ENCODE measurements at regions not wholly inside any gene's neighbourhood (a gene's known extent, or its start where the extent isn't known, plus 50 kb on each side); places are given as distances from the start of the nearest gene placed in this dataset.

DNA sequence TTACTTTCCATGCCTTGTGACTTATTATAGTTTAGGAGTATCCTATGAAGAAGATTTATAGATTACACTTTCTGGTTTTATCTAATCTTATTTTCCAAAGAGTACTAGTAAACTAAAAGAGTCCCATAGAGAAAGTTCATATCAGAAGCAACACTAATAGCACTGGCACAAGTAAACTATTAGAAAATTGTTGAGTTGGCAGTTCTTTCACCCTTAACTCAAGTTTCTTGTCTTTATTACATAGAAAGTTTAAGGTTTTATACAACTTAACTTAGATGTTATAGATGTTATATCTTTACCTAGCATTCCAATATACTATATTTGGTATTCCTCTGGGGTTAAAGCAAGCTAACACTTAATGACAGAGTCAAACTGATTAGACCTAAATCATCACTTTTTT is 437.8 kb upstream of the ARRDC3 start:
- no peak for DNase-seq (ENCODE audit: low spot score)
- Histone ChIP-seq H3K4me3 (ENCODE audit: low read length in 2 of 2) (no peak overlapping the region), H3K14ac (ENCODE audit: low read length) (no peak overlapping the region), H3K4me1 (ENCODE audit: control insufficient read depth in 2 of 2, insufficient read depth in 1 of 2, low read depth in 1 of 2, low read length in 2 of 2) (no peaks in the 10 kb centered on the region), H3K9me3 (replicated peaks in 1 of 2; ENCODE audit: control insufficient read depth in 2 of 2, insufficient read depth in 1 of 2, low read depth in 1 of 2, low read length in 2 of 2) (no peaks in the 10 kb centered on the region), H3K27ac (replicated peaks; ENCODE audit: low read length) (no peak overlapping the region), H3K4me2 (ENCODE audit: insufficient read depth, low read length, poor library complexity, severe bottlenecking) (no peak overlapping the region), H3K27me3 (ENCODE audit: control insufficient read depth in 3 of 3, insufficient read depth in 3 of 3, low read depth in 1 of 3, low read length in 3 of 3) (no peaks in the 10 kb centered on the region), H3K36me3 (replicated peaks in 1 of 2; ENCODE audit: control insufficient read depth in 2 of 2, insufficient read depth in 2 of 2, low read length in 2 of 2) (no peaks in the 10 kb centered on the region), H3K23ac (ENCODE audit: low read depth, low read length, poor library complexity) (no peak overlapping the region), H2AFZ (ENCODE audit: low read length) (no peak overlapping the region), H3K4ac (ENCODE audit: low read length) (no peak overlapping the region), H2BK120ac (ENCODE audit: low read depth, low read length) (no peak overlapping the region), H2AK5ac (ENCODE audit: low read depth, low read length) (no peak overlapping the region), H3K79me1 (ENCODE audit: low read depth, low read length) (no peaks in the 10 kb centered on the region), H3K18ac (ENCODE audit: low read length) (no peak overlapping the region), H2BK5ac (ENCODE audit: low read length) (no peak overlapping the region), H2BK12ac (ENCODE audit: low read length) (no peak overlapping the region), H4K91ac (ENCODE audit: low read depth, low read length, poor library complexity) (no peak overlapping the region), H4K8ac (ENCODE audit: low read depth, low read length) (no peak overlapping the region), H2BK15ac (ENCODE audit: low read length) (no peak overlapping the region), H3K9ac (ENCODE audit: low read depth, low read length, poor library complexity) (no peak overlapping the region)

- H3K4me2 ChIP-seq (ENCODE audit: insufficient read depth, low read length, poor library complexity, severe bottlenecking): no peak overlapping the region
- H4K91ac ChIP-seq (ENCODE audit: low read depth, low read length, poor library complexity): no peak overlapping the region
- no peaks in the 10 kb centered on the region for H3K9me3 ChIP-seq (replicated peaks in 1 of 2; ENCODE audit: control insufficient read depth in 2 of 2, insufficient read depth in 1 of 2, low read depth in 1 of 2, low read length in 2 of 2)
- no CpG with 5 or more reads among the region's 1 CpG for WGBS, 2 donors (ENCODE audit: extremely low coverage in 2 of 2, insufficient read length in 2 of 2, insufficient replicate concordance in 1 of 2)
- no peak overlapping the region for H3K23ac ChIP-seq (ENCODE audit: low read depth, low read length, poor library complexity)
- no peak overlapping the region for H2AK5ac ChIP-seq (ENCODE audit: low read depth, low read length)
- H3K27me3 ChIP-seq (ENCODE audit: control insufficient read depth in 3 of 3, insufficient read depth in 3 of 3, low read depth in 1 of 3, low read length in 3 of 3): no peaks in the 10 kb centered on the region
- no peaks in the 10 kb centered on the region for H3K79me1 ChIP-seq (ENCODE audit: low read depth, low read length)
- no peak overlapping the region for H3K14ac ChIP-seq (ENCODE audit: low read length)
- H3K18ac ChIP-seq (ENCODE audit: low read length): no peak overlapping the region
- H2BK15ac ChIP-seq (ENCODE audit: low read length): no peak overlapping the region
- no peak overlapping the region for H2BK12ac ChIP-seq (ENCODE audit: low read length)
- no peak overlapping the region for H3K4ac ChIP-seq (ENCODE audit: low read length)
- no peak overlapping the region for H3K4me3 ChIP-seq (ENCODE audit: low read length in 2 of 2)
- H2BK120ac ChIP-seq (ENCODE audit: low read depth, low read length): no peak overlapping the region
- H2BK5ac ChIP-seq (ENCODE audit: low read length): no peak overlapping the region
- H3K4me1 ChIP-seq (ENCODE audit: control insufficient read depth in 2 of 2, insufficient read depth in 1 of 2, low read depth in 1 of 2, low read length in 2 of 2): no peaks in the 10 kb centered on the region
- no peak for DNase-seq (ENCODE audit: low spot score)
- no peak overlapping the region for H3K9ac ChIP-seq (ENCODE audit: low read depth, low read length, poor library complexity)
- H2AFZ ChIP-seq (ENCODE audit: low read length): no peak overlapping the region
- H4K8ac ChIP-seq (ENCODE audit: low read depth, low read length): no peak overlapping the region
- no peak overlapping the region for H3K27ac ChIP-seq (replicated peaks; ENCODE audit: low read length)
- H3K36me3 ChIP-seq (replicated peaks in 1 of 2; ENCODE audit: control insufficient read depth in 2 of 2, insufficient read depth in 2 of 2, low read length in 2 of 2): no peaks in the 10 kb centered on the region
These were observed 433.6 kb upstream of the ARRDC3 start for GRCh38 chr5:91816681-91817080.

GRCh38 chr5:91797576-91797975 is 414.5 kb upstream of the ARRDC3 start:
- H2AFZ ChIP-seq (ENCODE audit: low read length): no peak overlapping the region
- H3K9me3 ChIP-seq (replicated peaks in 1 of 2; ENCODE audit: control insufficient read depth in 2 of 2, insufficient read depth in 1 of 2, low read depth in 1 of 2, low read length in 2 of 2): peaks cover 2 to 5% of the 10 kb centered on the region in 2 donors
- H4K91ac ChIP-seq (ENCODE audit: low read depth, low read length, poor library complexity): no peak overlapping the region
- H2BK15ac ChIP-seq (ENCODE audit: low read length): no peak overlapping the region
- H2BK5ac ChIP-seq (ENCODE audit: low read length): no peak overlapping the region
- no peak overlapping the region for H3K14ac ChIP-seq (ENCODE audit: low read length)
- H2AK5ac ChIP-seq (ENCODE audit: low read depth, low read length): no peak overlapping the region
- H3K4me1 ChIP-seq (ENCODE audit: control insufficient read depth in 2 of 2, insufficient read depth in 1 of 2, low read depth in 1 of 2, low read length in 2 of 2): no peaks in the 10 kb centered on the region
- H3K79me1 ChIP-seq (ENCODE audit: low read depth, low read length): no peaks in the 10 kb centered on the region
- no peaks in the 10 kb centered on the region for H3K36me3 ChIP-seq (replicated peaks in 1 of 2; ENCODE audit: control insufficient read depth in 2 of 2, insufficient read depth in 2 of 2, low read length in 2 of 2)
- H2BK120ac ChIP-seq (ENCODE audit: low read depth, low read length): no peak overlapping the region
- H3K27ac ChIP-seq (replicated peaks; ENCODE audit: low read length): no peak overlapping the region
- no peak overlapping the region for H3K4me2 ChIP-seq (ENCODE audit: insufficient read depth, low read length, poor library complexity, severe bottlenecking)
- H4K8ac ChIP-seq (ENCODE audit: low read depth, low read length): no peak overlapping the region
- H2BK12ac ChIP-seq (ENCODE audit: low read length): no peak overlapping the region
- WGBS, 2 donors (ENCODE audit: extremely low coverage in 2 of 2, insufficient read length in 2 of 2, insufficient replicate concordance in 1 of 2): no CpG with 5 or more reads among the region's 2 CpGs
- no peak overlapping the region for H3K18ac ChIP-seq (ENCODE audit: low read length)
- no peak overlapping the region for H3K4ac ChIP-seq (ENCODE audit: low read length)
- H3K23ac ChIP-seq (ENCODE audit: low read depth, low read length, poor library complexity): no peak overlapping the region
- no peaks in the 10 kb centered on the region for H3K27me3 ChIP-seq (ENCODE audit: control insufficient read depth in 3 of 3, insufficient read depth in 3 of 3, low read depth in 1 of 3, low read length in 3 of 3)
- H3K4me3 ChIP-seq (ENCODE audit: low read length in 2 of 2): no peak overlapping the region
- no peak overlapping the region for H3K9ac ChIP-seq (ENCODE audit: low read depth, low read length, poor library complexity)
- DNase-seq (ENCODE audit: low spot score): no peak

DNA sequence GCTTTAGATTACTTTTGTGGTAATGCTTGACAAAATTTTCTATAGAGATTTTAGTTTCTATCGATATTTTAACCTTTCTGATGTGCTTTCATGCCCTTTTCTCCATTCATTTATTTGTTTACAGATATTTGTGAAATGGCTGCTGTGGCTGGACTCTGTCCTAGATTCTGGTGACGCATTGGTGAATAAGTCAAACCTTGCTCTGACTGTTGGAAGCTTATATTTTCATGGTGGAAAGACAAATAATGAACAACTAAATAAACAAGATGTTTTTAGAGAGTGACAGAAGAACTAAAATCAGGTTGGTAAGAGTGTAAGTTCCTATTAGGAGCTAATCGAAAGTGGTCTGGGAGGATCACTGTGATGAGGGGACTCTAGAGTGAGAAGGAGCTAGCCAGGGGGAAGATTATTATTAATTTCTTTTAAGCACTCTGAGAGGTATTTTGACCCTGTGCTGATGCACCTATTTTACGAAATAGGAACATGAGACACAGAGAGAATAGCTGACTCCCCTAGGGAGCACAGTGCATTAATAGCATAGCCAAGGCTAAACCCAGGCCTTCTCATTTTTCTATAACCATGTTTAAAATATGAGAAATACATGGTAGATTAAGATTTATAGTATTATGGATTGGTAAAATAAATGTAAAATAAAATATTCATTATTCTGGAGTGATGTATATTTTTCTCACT is 411.9 kb upstream of the ARRDC3 start:
- H3K27me3 ChIP-seq (ENCODE audit: control insufficient read depth in 3 of 3, insufficient read depth in 3 of 3, low read depth in 1 of 3, low read length in 3 of 3): no peaks in the 10 kb centered on the region
- no peak overlapping the region for H3K4me3 ChIP-seq (ENCODE audit: low read length in 2 of 2)
- no peak overlapping the region for H3K27ac ChIP-seq (replicated peaks; ENCODE audit: low read length)
- H3K9me3 ChIP-seq (replicated peaks in 1 of 2; ENCODE audit: control insufficient read depth in 2 of 2, insufficient read depth in 1 of 2, low read depth in 1 of 2, low read length in 2 of 2): peaks cover 0 to 2% of the 10 kb centered on the region in 2 donors
- H2BK5ac ChIP-seq (ENCODE audit: low read length): no peak overlapping the region
- DNase-seq (ENCODE audit: low spot score): no peak
- H3K18ac ChIP-seq (ENCODE audit: low read length): no peak overlapping the region
- H3K23ac ChIP-seq (ENCODE audit: low read depth, low read length, poor library complexity): no peak overlapping the region
- no peak overlapping the region for H3K4ac ChIP-seq (ENCODE audit: low read length)
- H3K79me1 ChIP-seq (ENCODE audit: low read depth, low read length): no peaks in the 10 kb centered on the region
- H2BK120ac ChIP-seq (ENCODE audit: low read depth, low read length): no peak overlapping the region
- no peak overlapping the region for H4K8ac ChIP-seq (ENCODE audit: low read depth, low read length)
- H3K4me1 ChIP-seq (ENCODE audit: control insufficient read depth in 2 of 2, insufficient read depth in 1 of 2, low read depth in 1 of 2, low read length in 2 of 2): no peaks in the 10 kb centered on the region
- no peak overlapping the region for H2BK12ac ChIP-seq (ENCODE audit: low read length)
- H2BK15ac ChIP-seq (ENCODE audit: low read length): no peak overlapping the region
- no peak overlapping the region for H3K4me2 ChIP-seq (ENCODE audit: insufficient read depth, low read length, poor library complexity, severe bottlenecking)
- H2AK5ac ChIP-seq (ENCODE audit: low read depth, low read length): no peak overlapping the region
- WGBS, 2 donors (ENCODE audit: extremely low coverage in 2 of 2, insufficient read length in 2 of 2, insufficient replicate concordance in 1 of 2): no CpG with 5 or more reads among the region's 4 CpGs
- no peak overlapping the region for H3K9ac ChIP-seq (ENCODE audit: low read depth, low read length, poor library complexity)
- H3K14ac ChIP-seq (ENCODE audit: low read length): no peak overlapping the region
- no peak overlapping the region for H2AFZ ChIP-seq (ENCODE audit: low read length)
- no peak overlapping the region for H4K91ac ChIP-seq (ENCODE audit: low read depth, low read length, poor library complexity)
- no peaks in the 10 kb centered on the region for H3K36me3 ChIP-seq (replicated peaks in 1 of 2; ENCODE audit: control insufficient read depth in 2 of 2, insufficient read depth in 2 of 2, low read length in 2 of 2)

Data from neuronal stem cell (in vitro differentiated cells).